HEK293 (cell line): ENCODE measurements at regions not wholly inside any gene's neighbourhood (a gene's known extent, or its start where the extent isn't known, plus 50 kb on each side); places are given as distances from the start of the nearest gene placed in this dataset.

Experiments used
- CTCF ChIA-PET: fragments of 350-600 bp; formaldehyde crosslinking; extraction: SDS; loops from one replicate; lab custom pipeline; 2021; ENCODE audit warnings: antibody characterized with exemption; lab: Yijun Ruan, JAX
- POLR2A ChIA-PET: fragments of 300-600 bp; formaldehyde crosslinking; extraction: SDS; loops from one replicate; lab custom pipeline; 2020; ENCODE audit warnings: antibody characterized with exemption, inconsistent platforms; lab: Yijun Ruan, JAX
- H3K27ac ChIP-seq: fragments of 200-500 bp; sonication (Bioruptor generic); 2 replicates; pipeline ENCODE4 v1.5.1; 2014; ENCODE audit warnings: low read depth, low read length, control low read depth, inconsistent platforms; ENCODE audit errors: extremely low read depth
- H3K36me3 ChIP-seq, 2 experiments: fragments of 200-500 bp in 1 of 2; sonication (Bioruptor generic) in 1 of 2; 1 replicate in 1 of 2; 2 replicates in 1 of 2; pipeline ENCODE4 v1.5.1; 2014 to 2017; ENCODE audit warnings: inconsistent platforms in 2 of 2, low read length in 2 of 2; ENCODE audit not compliant: control insufficient read depth in 2 of 2, insufficient read depth in 1 of 2
- H3K4me1 ChIP-seq: fragments of 200-500 bp; sonication (Bioruptor generic); 2 replicates; pipeline ENCODE4 v1.5.1; 2014; ENCODE audit warnings: mild to moderate bottlenecking, low read length, inconsistent platforms; ENCODE audit not compliant: control insufficient read depth, insufficient read depth
- H3K4me3 ChIP-seq: 2 replicates; pipeline ENCODE4 v1.5.1; 2011; ENCODE audit warnings: low read depth, mild to moderate bottlenecking, control low read depth, low read length, moderate library complexity
- H3K9me3 ChIP-seq: fragments of 200-500 bp; sonication (Bioruptor generic); 2 replicates; pipeline ENCODE4 v1.5.1; 2014; ENCODE audit warnings: low read depth, low read length, inconsistent platforms; ENCODE audit not compliant: control insufficient read depth, insufficient read depth
- ELK4 ChIP-seq: IDR thresholded peaks from 2 replicates; pipeline ENCODE4 v1.6.1; 2011; ENCODE audit warnings: mild to moderate bottlenecking, low read depth, low read length, borderline replicate concordance
- GLIS1 ChIP-seq: fragments of 450-650 bp; formaldehyde crosslinking; IDR thresholded peaks from 2 replicates; pipeline ENCODE4 v1.5.1; 2016; ENCODE audit warnings: missing biosample characterization, missing genetic modification characterization
- KLF10 ChIP-seq: fragments of 450-650 bp; IDR thresholded peaks from 2 replicates; pipeline ENCODE4 v1.5.1; 2018; ENCODE audit warnings: missing biosample characterization, mild to moderate bottlenecking, missing genetic modification characterization
- KLF8 ChIP-seq: fragments of 450-650 bp; formaldehyde crosslinking; IDR thresholded peaks from 2 replicates; pipeline ENCODE4 v1.5.1; 2016; ENCODE audit warnings: missing biosample characterization, missing genetic modification characterization
- ZBTB10 ChIP-seq: fragments of 450-650 bp; formaldehyde crosslinking; IDR thresholded peaks from 2 replicates; pipeline ENCODE4 v1.5.1; 2016; ENCODE audit warnings: missing biosample characterization, missing genetic modification characterization
- ZBTB6 ChIP-seq: fragments of 450-650 bp; formaldehyde crosslinking; IDR thresholded peaks from 2 replicates; pipeline ENCODE4 v1.5.1; 2017; ENCODE audit warnings: missing biosample characterization, missing genetic modification characterization
- ZBTB7A ChIP-seq: fragments of 450-650 bp; formaldehyde crosslinking; IDR thresholded peaks from 2 replicates; pipeline ENCODE4 v1.5.1; 2016; ENCODE audit warnings: low read depth, missing biosample characterization, missing genetic modification characterization
- ZNF10 ChIP-seq: fragments of 450-650 bp; formaldehyde crosslinking; IDR thresholded peaks from 2 replicates; pipeline ENCODE4 v1.5.1; 2017; ENCODE audit warnings: missing biosample characterization, missing genetic modification characterization
- ZNF121 ChIP-seq: fragments of 450-650 bp; formaldehyde crosslinking; IDR thresholded peaks from 2 replicates; pipeline ENCODE4 v1.5.1; 2016; ENCODE audit warnings: missing biosample characterization, missing genetic modification characterization
- ZNF132 ChIP-seq: fragments of 450-650 bp; formaldehyde crosslinking; IDR thresholded peaks from 2 replicates; pipeline ENCODE4 v1.5.1; 2017; ENCODE audit warnings: missing biosample characterization, missing genetic modification characterization, borderline replicate concordance
- ZNF146 ChIP-seq: fragments of 450-650 bp; formaldehyde crosslinking; IDR thresholded peaks from 2 replicates; pipeline ENCODE4 v1.5.1; 2016; ENCODE audit warnings: missing biosample characterization, missing genetic modification characterization
- ZNF155 ChIP-seq: fragments of 450-650 bp; formaldehyde crosslinking; IDR thresholded peaks from 2 replicates; pipeline ENCODE4 v1.5.1; 2016; ENCODE audit warnings: missing biosample characterization, missing genetic modification characterization
- ZNF2 ChIP-seq: fragments of 450-650 bp; formaldehyde crosslinking; IDR thresholded peaks from 2 replicates; pipeline ENCODE4 v1.5.1; 2016; ENCODE audit warnings: missing biosample characterization, missing genetic modification characterization
- ZNF221 ChIP-seq: fragments of 450-650 bp; formaldehyde crosslinking; IDR thresholded peaks from 2 replicates; pipeline ENCODE4 v1.5.1; 2017; ENCODE audit warnings: missing biosample characterization, missing genetic modification characterization, borderline replicate concordance
- ZNF48 ChIP-seq: fragments of 450-650 bp; formaldehyde crosslinking; IDR thresholded peaks from 2 replicates; pipeline ENCODE4 v1.5.1; 2016; ENCODE audit warnings: missing biosample characterization, missing genetic modification characterization
- ZNF629 ChIP-seq: fragments of 450-650 bp; formaldehyde crosslinking; IDR thresholded peaks from 2 replicates; pipeline ENCODE4 v1.5.1; 2017; ENCODE audit warnings: missing biosample characterization, missing genetic modification characterization
- ZNF654 ChIP-seq: fragments of 450-650 bp; formaldehyde crosslinking; IDR thresholded peaks from 2 replicates; pipeline ENCODE4 v1.5.1; 2016; ENCODE audit warnings: low read depth, missing biosample characterization, missing genetic modification characterization
- ZNF664 ChIP-seq: fragments of 450-650 bp; formaldehyde crosslinking; IDR thresholded peaks from 2 replicates; pipeline ENCODE4 v1.5.1; 2016; ENCODE audit warnings: missing biosample characterization, missing genetic modification characterization
- ZNF677 ChIP-seq: fragments of 450-650 bp; IDR thresholded peaks from 2 replicates; pipeline ENCODE4 v1.5.0; 2018; ENCODE audit warnings: missing biosample characterization, mild to moderate bottlenecking, missing genetic modification characterization, moderate library complexity
- ZNF785 ChIP-seq: fragments of 450-650 bp; formaldehyde crosslinking; IDR thresholded peaks from 2 replicates; pipeline ENCODE4 v1.5.1; 2016; ENCODE audit warnings: missing biosample characterization, missing genetic modification characterization

- Histone ChIP-seq H3K27ac (no peak overlapping the region), H3K4me1 (no peaks in the 10 kb centered on the region), H3K9me3 (no peaks in the 10 kb centered on the region), H3K4me3 (no peak overlapping the region), H3K36me3 (no peaks in the 10 kb centered on the region)
- CTCF ChIA-PET, result no interaction called here
- POLR2A ChIA-PET, result no interaction called here
- TF ChIP-seq ZNF146 (tag by site-specific recombination), result no peak
- no peak for TF ChIP-seq GLIS1
- no peak for TF ChIP-seq ZBTB7A
- TF ChIP-seq, all 188 proteins: peak for 0
Observed at GRCh38 chr4:182000077-182000476, 243.1 kb upstream of the TENM3 start.

- no peak for TF ChIP-seq ZNF48
- TF ChIP-seq ZNF2 (tag by site-specific recombination), result no peak
- TF ChIP-seq ZNF221 (tag by site-specific recombination), result no peak
- no peak for TF ChIP-seq ZNF785 (tag by site-specific recombination)
- no peak for TF ChIP-seq ZNF155 (tag by site-specific recombination)
- no peak for TF ChIP-seq ZNF664 (tag by site-specific recombination)
- no peak for TF ChIP-seq ZNF654 (tag by site-specific recombination)
- TF ChIP-seq ZNF121 (tag by site-specific recombination), result no peak
- Histone ChIP-seq H3K9me3 (no peaks in the 10 kb centered on the region), H3K36me3 (no peaks in the 10 kb centered on the region), H3K4me3 (no peak overlapping the region), H3K4me1 (no peaks in the 10 kb centered on the region), H3K27ac (no peak overlapping the region)
- POLR2A ChIA-PET, result no interaction called here
- CTCF ChIA-PET, result no interaction called here
Observed at GRCh38 chr4:182010876-182011275, 232.3 kb upstream of the TENM3 start.

GRCh38 chr4:182014164-182014563 is 229.0 kb upstream of the TENM3 start:
- H3K36me3 ChIP-seq, result no peaks in the 10 kb centered on the region
- POLR2A ChIA-PET, result no interaction called here
- CTCF ChIA-PET, result no interaction called here
- TF ChIP-seq ZBTB6, result no peak
- no peak for TF ChIP-seq ZNF677 (tag by site-specific recombination)
- TF ChIP-seq ELK4, result no peak
- TF ChIP-seq ZNF132 (tag by site-specific recombination), result no peak
- TF ChIP-seq, all 188 proteins: peak for 0
- no peak overlapping the region for H3K4me3 ChIP-seq
- H3K27ac ChIP-seq, result no peak overlapping the region
- no peaks in the 10 kb centered on the region for H3K9me3 ChIP-seq
- H3K4me1 ChIP-seq, result no peaks in the 10 kb centered on the region

GRCh38 chr4:182015014-182015413 is 228.2 kb upstream of the TENM3 start:
- POLR2A ChIA-PET, result no interaction called here

GRCh38 chr4:182015893-182016292 is 227.3 kb upstream of the TENM3 start:
- CTCF ChIA-PET, result no interaction called here
- POLR2A ChIA-PET, result no interaction called here

More at GRCh38 chr4:182015014-182015413, 228.2 kb upstream of the TENM3 start:
- Histone ChIP-seq H3K27ac (no peak overlapping the region), H3K9me3 (no peaks in the 10 kb centered on the region), H3K4me1 (no peaks in the 10 kb centered on the region), H3K36me3 (no peaks in the 10 kb centered on the region)
- CTCF ChIA-PET, result no interaction called here
- no peak for TF ChIP-seq ZNF654 (tag by site-specific recombination)
- TF ChIP-seq, all 188 proteins: peak for 0
- H3K4me3 ChIP-seq, result no peak overlapping the region

More at GRCh38 chr4:182015893-182016292, 227.3 kb upstream of the TENM3 start:
- peak; percentile 33; the same call in 1 of the 2 replicates for TF ChIP-seq ZNF629 (tag by site-specific recombination)
- TF ChIP-seq KLF10, result 0 out of 2 replicates have a peak, but pooled peaks have one; percentile 26
- peak; percentile 17; the same call in 1 of the 2 replicates for TF ChIP-seq KLF8 (tag by site-specific recombination)
- no peak for TF ChIP-seq ZBTB10 (tag by site-specific recombination)
- TF ChIP-seq ZNF10 (tag by site-specific recombination), result peak; percentile 50; the same call in 1 of the 2 replicates
- Histone ChIP-seq H3K27ac (no peak overlapping the region), H3K36me3 (no peaks in the 10 kb centered on the region), H3K4me1 (no peaks in the 10 kb centered on the region), H3K9me3 (no peaks in the 10 kb centered on the region), H3K4me3 (no peak overlapping the region)
